H9 (cell line): ENCODE measurements at regions not wholly inside any gene's neighbourhood (a gene's known extent, or its start where the extent isn't known, plus 50 kb on each side); places are given as distances from the start of the nearest gene placed in this dataset.

Experiments used
- DNase-seq: peaks from one replicate; pipeline ENCODE4 v3.0.0-alpha.2; 2017
- H2AFZ ChIP-seq: one replicate; pipeline ENCODE4 v1.6.1; 2013; ENCODE audit warnings: mild to moderate bottlenecking, low read length, control low read depth, moderate library complexity
- H2AK5ac ChIP-seq: 2 replicates; pipeline ENCODE4 v1.6.1; 2013; ENCODE audit warnings: low read length, control low read depth, mixed read lengths; ENCODE audit not compliant: insufficient read length
- H2BK120ac ChIP-seq: one replicate; pipeline ENCODE4 v1.6.1; 2013; ENCODE audit warnings: low read depth, mild to moderate bottlenecking, low read length, control low read depth, inconsistent platforms; ENCODE audit not compliant: poor library complexity, severe bottlenecking
- H2BK12ac ChIP-seq: 2 replicates; pipeline ENCODE4 v1.6.1; 2013; ENCODE audit warnings: low read length, control low read depth, mixed read lengths, low read depth; ENCODE audit not compliant: insufficient read length
- H2BK15ac ChIP-seq: 2 replicates; pipeline ENCODE4 v1.6.1; 2013; ENCODE audit warnings: low read depth, low read length, control low read depth
- H2BK20ac ChIP-seq: one replicate; pipeline ENCODE4 v1.6.1; 2013; ENCODE audit warnings: low read depth, mild to moderate bottlenecking, low read length, control low read depth, inconsistent platforms; ENCODE audit not compliant: poor library complexity, severe bottlenecking
- H2BK5ac ChIP-seq: 2 replicates; pipeline ENCODE4 v1.6.1; 2013; ENCODE audit warnings: low read length, control low read depth, mixed read lengths; ENCODE audit not compliant: insufficient read length
- H3K14ac ChIP-seq: 2 replicates; pipeline ENCODE4 v1.6.1; 2013; ENCODE audit warnings: low read length, control low read depth; ENCODE audit not compliant: insufficient read depth
- H3K18ac ChIP-seq: 2 replicates; pipeline ENCODE4 v1.6.1; 2013; ENCODE audit warnings: low read depth, mild to moderate bottlenecking, mixed read lengths, low read length, control low read depth; ENCODE audit not compliant: insufficient read length
- H3K23ac ChIP-seq: 2 replicates; pipeline ENCODE4 v1.6.1; 2013; ENCODE audit warnings: low read length, control low read depth, mixed read lengths, low read depth; ENCODE audit not compliant: insufficient read length
- H3K23me2 ChIP-seq: 2 replicates; pipeline ENCODE4 v1.6.1; 2013; ENCODE audit warnings: low read depth, mild to moderate bottlenecking, mixed read lengths, low read length, control low read depth; ENCODE audit not compliant: insufficient read length, poor library complexity, severe bottlenecking
- H3K27ac ChIP-seq: 2 replicates; pipeline ENCODE4 v1.5.1; 2013; ENCODE audit warnings: low read length, control low read depth, mixed read lengths, low read depth; ENCODE audit not compliant: insufficient read length
- H3K27me3 ChIP-seq: 2 replicates; pipeline ENCODE4 v1.6.1; 2013; ENCODE audit warnings: low read length, control low read depth, inconsistent platforms; ENCODE audit not compliant: insufficient read depth
- H3K4ac ChIP-seq: 2 replicates; pipeline ENCODE4 v1.6.1; 2013; ENCODE audit warnings: low read depth, mild to moderate bottlenecking, control low read depth, inconsistent platforms, low read length, moderate library complexity
- H3K4me1 ChIP-seq: 2 replicates; pipeline ENCODE4 v1.6.1; 2013; ENCODE audit warnings: low read length, control low read depth, inconsistent platforms; ENCODE audit not compliant: insufficient read depth
- H3K4me2 ChIP-seq: 2 replicates; pipeline ENCODE4 v1.6.1; 2013; ENCODE audit warnings: low read length, control low read depth, mixed read lengths; ENCODE audit not compliant: insufficient read length, insufficient read depth
- H3K56ac ChIP-seq: 2 replicates; pipeline ENCODE4 v1.6.1; 2013; ENCODE audit warnings: low read depth, mild to moderate bottlenecking, mixed read lengths, low read length, control low read depth; ENCODE audit not compliant: insufficient read length
- H3K79me1 ChIP-seq: 2 replicates; pipeline ENCODE4 v1.6.1; 2013; ENCODE audit warnings: low read depth, mild to moderate bottlenecking, moderate library complexity, low read length, control low read depth, inconsistent platforms; ENCODE audit not compliant: insufficient read depth, poor library complexity, severe bottlenecking
- H3K79me2 ChIP-seq: 2 replicates; pipeline ENCODE4 v1.6.1; 2013; ENCODE audit warnings: low read length, control low read depth, inconsistent platforms; ENCODE audit not compliant: insufficient read depth
- H3K9ac ChIP-seq: 2 replicates; pipeline ENCODE4 v1.6.1; 2013; ENCODE audit warnings: low read length, control low read depth, mixed read lengths; ENCODE audit not compliant: insufficient read length; ENCODE audit errors: extremely low read depth
- H3K9me3 ChIP-seq: one replicate; pipeline ENCODE4 v1.6.1; 2013; ENCODE audit warnings: low read depth, low read length, inconsistent platforms; ENCODE audit not compliant: control insufficient read depth
- H3T11ph ChIP-seq: one replicate; pipeline ENCODE4 v1.6.1; 2013; ENCODE audit warnings: mild to moderate bottlenecking, low read length, control low read depth, inconsistent platforms
- H4K20me1 ChIP-seq: one replicate; pipeline ENCODE4 v1.6.1; 2013; ENCODE audit not compliant: control insufficient read depth, insufficient read length, insufficient read depth
- H4K5ac ChIP-seq: 2 replicates; pipeline ENCODE4 v1.6.1; 2013; ENCODE audit warnings: low read depth, mild to moderate bottlenecking, mixed read lengths, low read length, control low read depth; ENCODE audit not compliant: insufficient read length
- H4K8ac ChIP-seq: replicated peaks from 2 replicates; pipeline ENCODE4 v1.6.1; 2013; ENCODE audit warnings: low read length, control low read depth, mixed read lengths, low read depth; ENCODE audit not compliant: insufficient read length
- H4K91ac ChIP-seq: 2 replicates; pipeline ENCODE4 v1.6.1; 2013; ENCODE audit warnings: low read depth, mild to moderate bottlenecking, moderate library complexity, mixed read lengths, low read length, control low read depth; ENCODE audit not compliant: insufficient read length
- H3K27ac Mint-ChIP-seq, 3 experiments: 2 replicates in 2 of 3; 3 replicates in 1 of 3; pipeline ENCODE4 v1.8.0; 2020 to 2021; ENCODE audit warnings: mixed read lengths in 3 of 3, mild to moderate bottlenecking in 1 of 3, moderate library complexity in 1 of 3
- H3K27me3 Mint-ChIP-seq: 2 replicates; pipeline ENCODE4 v1.8.0; 2021; ENCODE audit warnings: low read depth, mild to moderate bottlenecking, moderate library complexity, mixed read lengths
- H3K36me3 Mint-ChIP-seq, 3 experiments: 2 replicates in 2 of 3; 3 replicates in 1 of 3; pipeline ENCODE4 v1.8.0; 2020 to 2021; ENCODE audit warnings: low read depth in 3 of 3, mixed read lengths in 3 of 3; ENCODE audit not compliant: insufficient read depth in 1 of 3
- H3K4me1 Mint-ChIP-seq, 2 experiments: 2 replicates each; pipeline ENCODE4 v1.8.0; 2020; ENCODE audit warnings: mixed read lengths in 2 of 2
- H3K4me3 Mint-ChIP-seq, 2 experiments: 2 replicates in 1 of 2; 3 replicates in 1 of 2; pipeline ENCODE4 v1.8.0; 2020 to 2021; ENCODE audit warnings: mild to moderate bottlenecking in 2 of 2, mixed read lengths in 2 of 2, moderate library complexity in 1 of 2
- H3K9me3 Mint-ChIP-seq, 2 experiments: 2 replicates in 1 of 2; 3 replicates in 1 of 2; pipeline ENCODE4 v1.8.0; 2020; ENCODE audit warnings: mild to moderate bottlenecking in 2 of 2, mixed read lengths in 2 of 2, moderate library complexity in 1 of 2
- whole genome bisulfite sequencing: extraction: QIAGEN DNeasy Blood & Tissue Kit; methylation state at CpG from one replicate; pipeline ENCODE4 v1.1.7; 2013; ENCODE audit warnings: missing lambda C conversion rate, low lambda C conversion rate, mixed read lengths; ENCODE audit not compliant: insufficient read length; ENCODE audit errors: extremely low coverage; 5-methylcytosine and 5-hydroxymethylcytosine counted together
- TF ChIP-seq, protein P1 (sequence below): fragments of 200-600 bp; sonication (generic); conservative IDR thresholded peaks from 3 replicates; pipeline ENCODE4 v1.8.0; 2021; ENCODE audit warnings: antibody characterized with exemption, mild to moderate bottlenecking

- Histone ChIP-seq H3K9ac (no peak overlapping the region), H3K23ac (no peak overlapping the region), H3K9me3 (no peaks in the 10 kb centered on the region), H3K27ac (no peak overlapping the region), H3K56ac (no peak overlapping the region), H4K5ac (no peak overlapping the region), H3K79me1 (no peaks in the 10 kb centered on the region), H3K23me2 (no peaks in the 10 kb centered on the region), H2BK5ac (no peak overlapping the region), H2BK15ac (no peak overlapping the region), H3K4ac (no peak overlapping the region), H3K4me2 (no peak overlapping the region), H4K20me1 (no peaks in the 10 kb centered on the region), H2BK20ac (no peak overlapping the region), H3T11ph (no peak overlapping the region), H3K79me2 (no peaks in the 10 kb centered on the region), H2BK12ac (no peak overlapping the region), H2BK120ac (no peak overlapping the region), H2AK5ac (no peak overlapping the region), H4K8ac (no peak overlapping the region), H3K18ac (no peak overlapping the region), H3K27me3 (no peaks in the 10 kb centered on the region), H2AFZ (no peak overlapping the region), H3K4me1 (no peaks in the 10 kb centered on the region; the same call in 1 of the 2 replicates), H3K14ac (no peak overlapping the region), H4K91ac (no peak overlapping the region)
- Mint-ChIP-seq H3K9me3 (no peaks in the 10 kb centered on the region; a peak in 1 of 5 replicates), H3K36me3 (no peaks in the 10 kb centered on the region), H3K4me1 (peaks cover 5 to 6% of the 10 kb centered on the region in 2 experiments; a peak in 2 of 4 replicates), H3K4me3 (no peak overlapping the region), H3K27me3 (no peaks in the 10 kb centered on the region), H3K27ac (no peak overlapping the region)
- TF ChIP-seq, protein P1, sequence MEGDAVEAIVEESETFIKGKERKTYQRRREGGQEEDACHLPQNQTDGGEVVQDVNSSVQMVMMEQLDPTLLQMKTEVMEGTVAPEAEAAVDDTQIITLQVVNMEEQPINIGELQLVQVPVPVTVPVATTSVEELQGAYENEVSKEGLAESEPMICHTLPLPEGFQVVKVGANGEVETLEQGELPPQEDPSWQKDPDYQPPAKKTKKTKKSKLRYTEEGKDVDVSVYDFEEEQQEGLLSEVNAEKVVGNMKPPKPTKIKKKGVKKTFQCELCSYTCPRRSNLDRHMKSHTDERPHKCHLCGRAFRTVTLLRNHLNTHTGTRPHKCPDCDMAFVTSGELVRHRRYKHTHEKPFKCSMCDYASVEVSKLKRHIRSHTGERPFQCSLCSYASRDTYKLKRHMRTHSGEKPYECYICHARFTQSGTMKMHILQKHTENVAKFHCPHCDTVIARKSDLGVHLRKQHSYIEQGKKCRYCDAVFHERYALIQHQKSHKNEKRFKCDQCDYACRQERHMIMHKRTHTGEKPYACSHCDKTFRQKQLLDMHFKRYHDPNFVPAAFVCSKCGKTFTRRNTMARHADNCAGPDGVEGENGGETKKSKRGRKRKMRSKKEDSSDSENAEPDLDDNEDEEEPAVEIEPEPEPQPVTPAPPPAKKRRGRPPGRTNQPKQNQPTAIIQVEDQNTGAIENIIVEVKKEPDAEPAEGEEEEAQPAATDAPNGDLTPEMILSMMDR: no peak
- WGBS: no CpG with 5 or more reads among the region's 6 CpGs
- no peak for DNase-seq
These were observed 2324.1 kb downstream of the MAT2B start for GRCh38 chr5:165829504-165829903.
